Hematopoietic multipotent progenitor cell treated with erythropoietin and hydrocortisone succinate and interleukin-3 and kit ligand, for 6 days (in vitro differentiated cells): ENCODE measurements at regions not wholly inside any gene's neighbourhood (a gene's known extent, or its start where the extent isn't known, plus 50 kb on each side); places are given as distances from the start of the nearest gene placed in this dataset.

Source experiments
- DNase-seq: peaks from one replicate; pipeline ENCODE4 v3.0.0-alpha.2; 2015

DNA sequence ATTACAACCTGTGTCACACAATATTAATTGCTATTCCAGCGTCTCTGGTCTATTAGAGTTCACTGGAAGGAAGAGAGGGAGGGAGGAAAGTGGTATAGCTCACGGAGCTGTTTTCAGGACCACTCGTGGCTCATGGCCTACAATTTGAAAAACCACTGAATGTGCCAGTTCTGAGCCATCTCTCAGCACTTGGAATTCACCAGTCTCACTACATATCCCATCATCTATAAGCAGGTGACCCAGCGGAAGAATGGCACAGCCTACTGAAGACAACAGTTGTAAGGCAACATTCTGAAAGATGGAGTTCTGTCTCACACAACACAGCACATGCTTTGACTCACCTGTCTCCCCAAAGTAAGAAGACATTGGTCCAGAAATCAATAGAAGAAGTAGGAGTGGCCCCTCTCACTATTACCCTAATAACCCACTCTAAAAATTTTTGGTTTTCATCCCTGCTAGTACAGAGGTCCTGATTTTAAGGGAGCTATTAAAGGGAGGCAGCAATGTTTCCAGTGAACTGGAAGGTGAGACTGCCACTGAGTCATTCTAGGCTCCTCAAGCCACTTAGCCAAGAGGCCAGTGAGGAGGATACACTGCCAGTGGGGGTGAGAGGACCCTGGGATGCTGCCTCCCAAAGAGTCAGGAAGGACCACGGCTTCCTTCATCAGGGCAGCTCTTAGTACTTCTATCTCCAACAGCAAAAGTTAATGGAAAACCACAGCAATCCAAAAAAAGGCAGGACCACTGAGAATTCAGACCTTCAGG, 50.0 kb upstream of the DOCK9 start:
- DNase-seq, result no peak

- DNase-seq, result peak; percentile 71
Measured at GRCh38 chr13:99028890-99029289, 51.0 kb upstream of the DOCK9 start.

DNA sequence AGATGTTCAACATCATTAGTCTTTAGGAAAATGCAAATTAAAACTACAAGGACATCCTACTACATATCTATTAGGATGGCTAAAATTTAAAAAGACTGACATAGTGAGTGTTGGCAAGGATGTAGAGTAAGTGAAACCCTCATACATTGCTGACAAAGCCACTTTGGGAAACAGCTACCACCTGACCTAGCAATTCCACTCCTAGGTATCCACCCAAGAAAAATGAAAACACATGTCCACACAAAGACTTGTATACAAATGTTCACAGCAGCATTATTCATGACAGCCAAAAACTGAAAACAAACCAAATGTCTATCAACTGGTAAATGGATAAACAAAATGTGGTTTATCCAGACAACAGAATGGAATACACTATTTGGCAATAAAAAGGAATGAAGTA, 51.7 kb upstream of the DOCK9 start:
- no peak for DNase-seq

DNA sequence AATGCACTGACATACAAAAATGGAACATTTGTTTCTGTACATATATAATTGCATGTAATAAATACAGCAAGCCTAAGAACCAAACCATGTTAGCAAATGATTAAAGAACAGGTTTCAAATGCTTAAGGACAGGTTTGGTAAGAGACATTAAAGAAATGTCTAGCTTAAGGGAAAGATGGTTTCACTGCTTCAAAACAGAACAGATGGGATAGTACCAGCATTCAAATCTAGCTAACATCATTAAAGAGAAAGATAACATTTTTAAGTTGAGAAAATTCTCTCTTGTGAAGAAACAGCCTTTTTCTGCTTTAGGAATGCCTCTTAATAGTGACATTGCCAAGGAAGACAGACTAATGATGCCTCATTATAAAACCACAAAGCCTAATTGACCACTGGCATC, 52.5 kb upstream of the DOCK9 start:
- DNase-seq, result no peak

DNA sequence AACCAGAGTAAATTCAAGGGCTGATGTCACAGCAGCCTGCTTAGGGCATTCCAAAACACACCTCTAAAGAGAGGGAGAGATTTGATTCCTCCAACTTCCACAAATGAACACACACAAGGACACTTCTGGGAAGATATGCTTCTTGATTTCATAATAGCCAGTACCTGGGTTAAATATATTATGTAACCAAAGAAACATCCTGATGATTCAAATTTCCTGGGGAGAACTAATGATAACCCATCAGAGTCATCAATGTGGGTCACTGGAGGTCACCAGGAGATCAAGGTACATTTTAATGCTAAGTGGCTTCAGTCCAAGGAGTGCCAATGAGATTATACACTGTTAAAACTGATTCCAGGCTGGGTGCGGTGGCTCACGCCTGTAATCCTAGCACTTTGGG, 54.0 kb upstream of the DOCK9 start:
- no peak for DNase-seq

DNA sequence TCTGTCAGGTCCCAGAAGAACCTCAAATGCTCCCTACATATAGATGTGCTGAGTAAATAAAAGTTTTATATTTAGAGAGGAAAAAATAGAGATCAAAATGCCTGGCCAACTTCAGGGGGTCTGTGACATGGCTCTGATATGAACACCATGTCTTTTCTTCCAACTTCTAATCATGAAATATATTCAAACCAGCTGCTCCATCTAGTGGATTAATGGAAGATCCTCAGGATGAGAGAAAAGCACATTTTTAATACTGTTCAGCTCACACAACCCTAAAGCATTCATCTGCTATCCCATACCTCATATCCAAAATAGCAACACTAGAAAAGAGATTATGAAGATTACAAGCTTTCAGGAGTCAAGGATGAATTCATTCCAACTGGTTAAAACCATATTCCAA, 56.0 kb upstream of the DOCK9 start:
- DNase-seq, result peak; percentile 75

- no peak for DNase-seq
Measured at GRCh38 chr13:99034333-99035085, 56.6 kb upstream of the DOCK9 start.

DNA sequence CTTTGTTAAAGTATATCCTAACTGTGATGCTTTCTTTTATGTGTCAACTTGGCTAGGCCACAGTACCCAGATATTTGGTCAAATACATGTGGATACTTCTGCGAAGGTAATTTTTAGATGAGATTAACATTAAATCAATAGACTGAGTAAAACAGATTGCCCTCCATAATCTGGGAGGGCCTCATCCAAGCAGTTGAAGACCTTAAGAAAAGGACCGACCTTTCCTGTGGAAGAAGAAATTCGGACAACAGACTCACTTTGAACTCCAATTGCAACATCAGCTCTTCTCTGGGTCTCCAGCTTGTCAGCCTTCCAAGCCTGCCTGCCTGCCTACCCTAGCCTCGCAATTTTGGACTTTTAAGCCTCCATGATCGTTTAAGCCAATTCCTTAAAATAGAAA, 57.9 kb upstream of the DOCK9 start:
- DNase-seq, result no peak

- no peak for DNase-seq
Measured at GRCh38 chr13:99037756-99038155, 59.9 kb upstream of the DOCK9 start.

GRCh38 chr13:99039718-99040280, 61.9 kb upstream of the DOCK9 start:
- DNase-seq, result no peak

GRCh38 chr13:99040536-99041131, 62.8 kb upstream of the DOCK9 start:
- no peak for DNase-seq

GRCh38 chr13:99041337-99041736, 63.5 kb upstream of the DOCK9 start:
- no peak for DNase-seq

DNA sequence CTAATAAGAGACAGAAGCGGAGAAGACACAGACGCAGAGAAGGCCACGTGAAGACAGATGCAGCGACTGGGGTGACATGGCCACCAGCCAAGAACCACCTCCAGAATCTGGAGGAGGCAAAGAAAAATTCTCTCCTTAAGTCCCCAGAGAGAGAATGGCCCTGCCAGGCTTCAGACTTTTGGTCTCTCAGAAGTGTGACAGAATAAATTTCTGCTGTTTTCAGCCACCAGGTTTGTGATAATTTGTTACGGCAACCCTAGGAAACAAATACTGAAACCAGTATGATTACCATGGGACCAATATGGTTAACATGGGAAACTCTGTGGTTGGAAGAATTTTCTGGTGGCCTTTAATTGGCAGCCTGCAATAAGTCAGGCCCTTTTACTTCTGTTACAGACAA, 63.9 kb upstream of the DOCK9 start:
- no peak for DNase-seq

- DNase-seq, result no peak
Measured at GRCh38 chr13:99042521-99043250, 64.8 kb upstream of the DOCK9 start.

- no peak for DNase-seq
Measured at GRCh38 chr13:99043831-99044231, 66.0 kb upstream of the DOCK9 start.

DNA sequence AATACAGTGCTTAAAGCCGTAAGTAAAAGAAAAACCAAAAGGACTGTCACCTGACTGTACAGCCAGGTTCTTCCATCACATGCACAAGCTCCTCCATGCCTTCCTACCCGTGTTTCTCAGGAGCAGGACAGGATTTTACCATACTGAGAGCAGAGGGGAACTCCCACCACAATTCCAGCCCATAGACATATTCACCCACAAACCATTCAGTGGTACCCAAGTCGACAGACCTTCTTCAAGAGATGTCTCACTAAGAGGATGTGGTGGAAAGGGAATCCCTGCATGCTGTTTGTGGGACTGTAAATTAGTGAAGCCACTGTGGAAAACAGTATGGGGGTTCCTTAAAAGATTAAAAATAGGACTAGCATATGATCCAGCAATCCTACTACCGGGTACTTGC, 66.9 kb upstream of the DOCK9 start:
- no peak for DNase-seq

- no peak for DNase-seq
Measured at GRCh38 chr13:99045396-99045795, 67.5 kb upstream of the DOCK9 start.

DNA sequence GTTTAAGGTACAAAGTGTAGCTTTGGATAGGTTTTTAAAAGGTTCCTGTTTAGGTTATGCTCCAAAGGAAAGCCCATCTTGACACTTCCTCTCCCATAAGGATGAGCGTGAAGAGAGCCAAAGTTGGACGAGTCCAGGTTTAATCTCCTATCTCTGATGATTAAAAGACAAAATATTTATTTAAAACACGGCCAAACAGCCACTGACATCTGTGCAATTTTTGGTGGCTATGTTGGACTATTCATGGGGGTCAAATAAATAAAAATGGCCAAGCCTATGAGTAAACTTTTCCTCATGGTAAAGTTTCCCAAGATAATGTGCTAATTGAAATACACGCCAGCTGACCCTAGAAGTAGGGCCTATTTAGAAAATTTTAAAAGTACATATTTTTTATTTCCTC, 69.0 kb upstream of the DOCK9 start:
- no peak for DNase-seq

GRCh38 chr13:99050983-99051488, 73.2 kb upstream of the DOCK9 start:
- DNase-seq, result no peak

- no peak for DNase-seq
Measured at GRCh38 chr13:99051768-99052455, 74.0 kb upstream of the DOCK9 start.

- DNase-seq, result peak; percentile 96
Measured at GRCh38 chr13:99053636-99054233, 75.9 kb upstream of the DOCK9 start.

- no peak for DNase-seq
Measured at GRCh38 chr13:99055281-99055680, 77.4 kb upstream of the DOCK9 start.
